SK-N-SH (cell line): ENCODE measurements at regions not wholly inside any gene's neighbourhood (a gene's known extent, or its start where the extent isn't known, plus 50 kb on each side); places are given as distances from the start of the nearest gene placed in this dataset.

Experiments used
- CTCF ChIA-PET: fragments of 300-600, 350-600 bp; formaldehyde crosslinking; extraction: SDS; loops from one replicate; lab custom pipeline; 2021; lab: Yijun Ruan, JAX
- POLR2A ChIA-PET: fragments of 350-600 bp; sonication (Branson Sonifier 250); formaldehyde crosslinking; extraction: SDS; loops from one replicate; lab custom pipeline; 2020; ENCODE audit warnings: antibody characterized with exemption, inconsistent platforms; lab: Yijun Ruan, JAX
- DNase-seq: peaks from one replicate; pipeline ENCODE4 v3.0.0; 2012
- H2AFZ ChIP-seq: fragments of 200-600 bp; sonication (generic); 2 replicates; pipeline ENCODE4 v1.8.1; 2016; ENCODE audit warnings: antibody characterized with exemption, mild to moderate bottlenecking, low read depth
- H3F3A ChIP-seq: fragments of 200-600 bp; sonication (generic); replicated peaks from 2 replicates; pipeline ENCODE3; 2016; ENCODE audit warnings: antibody characterized with exemption, mild to moderate bottlenecking; ENCODE audit not compliant: insufficient read depth
- H3K27ac ChIP-seq, 2 experiments: fragments of 200-500 bp in 1 of 2; fragments of 200-600 bp in 1 of 2; sonication (Bioruptor generic) in 1 of 2; sonication (generic), shearing (Covaris generic) in 1 of 2; 2 replicates each; pipeline versions ENCODE4 v1.5.1 to v1.6.1; 2014 to 2016; ENCODE audit warnings: low read depth in 2 of 2, inconsistent platforms in 1 of 2, low read length in 1 of 2, mild to moderate bottlenecking in 1 of 2, mixed read lengths in 1 of 2
- H3K27me3 ChIP-seq: fragments of 200-600 bp; sonication (generic), shearing (Covaris generic); 2 replicates; pipeline ENCODE4 v1.6.1; 2016; ENCODE audit warnings: mixed run types; ENCODE audit not compliant: insufficient read depth
- H3K36me3 ChIP-seq, 2 experiments: fragments of 200-500 bp in 1 of 2; fragments of 200-600 bp in 1 of 2; sonication (Bioruptor generic) in 1 of 2; sonication (generic) in 1 of 2; replicated peaks in 1 of 2; 2 replicates each; pipeline versions ENCODE3 to v1.5.1; 2014 to 2016; ENCODE audit warnings: low read length in 1 of 2, mild to moderate bottlenecking in 1 of 2; ENCODE audit not compliant: insufficient read depth in 2 of 2, control insufficient read depth in 1 of 2
- H3K4me1 ChIP-seq, 2 experiments: fragments of 200-500 bp in 1 of 2; fragments of 200-600 bp in 1 of 2; sonication (Bioruptor generic) in 1 of 2; sonication (generic), shearing (Covaris generic) in 1 of 2; 2 replicates each; pipeline versions ENCODE4 v1.5.1 to v1.6.1; 2014 to 2016; ENCODE audit warnings: low read depth in 1 of 2, low read length in 1 of 2, mixed run types in 1 of 2; ENCODE audit not compliant: insufficient read depth in 2 of 2, control insufficient read depth in 1 of 2
- H3K4me2 ChIP-seq: fragments of 200-600 bp; sonication (generic), shearing (Covaris generic); 2 replicates; pipeline ENCODE4 v1.6.1; 2017; ENCODE audit warnings: mixed run types
- H3K4me3 ChIP-seq, 2 experiments: fragments of 200-500 bp in 1 of 2; fragments of 200-600 bp in 1 of 2; sonication (Bioruptor generic) in 1 of 2; sonication (generic), shearing (Covaris generic) in 1 of 2; 2 replicates each; pipeline versions ENCODE4 v1.5.1 to v1.8.1; 2014 to 2016; ENCODE audit warnings: low read depth in 2 of 2, inconsistent platforms in 1 of 2, low read length in 1 of 2, mild to moderate bottlenecking in 1 of 2, mixed read lengths in 1 of 2, moderate library complexity in 1 of 2
- H3K79me2 ChIP-seq: fragments of 200-600 bp; sonication (generic); 2 replicates; pipeline ENCODE4 v1.8.1; 2017; ENCODE audit warnings: mild to moderate bottlenecking; ENCODE audit not compliant: insufficient read depth
- H3K9ac ChIP-seq: fragments of 200-600 bp; sonication (generic); 2 replicates; pipeline ENCODE4 v1.6.1; 2017; ENCODE audit warnings: mixed run types
- H3K9me2 ChIP-seq: fragments of 200-600 bp; sonication (generic); 2 replicates; pipeline ENCODE4 v1.6.1; 2017; ENCODE audit warnings: mixed run types
- H3K9me3 ChIP-seq: fragments of 200-600 bp; sonication (generic); 2 replicates; pipeline ENCODE4 v1.6.1; 2017; ENCODE audit warnings: mixed run types, mild to moderate bottlenecking, moderate library complexity
- H4K20me1 ChIP-seq: fragments of 200-600 bp; sonication (generic); 2 replicates; pipeline ENCODE4 v1.6.1; 2017; ENCODE audit warnings: mild to moderate bottlenecking, mixed run types; ENCODE audit not compliant: insufficient read depth
- CTCF ChIP-seq: fragments of 200-600 bp; sonication (generic); IDR thresholded peaks from 2 replicates; pipeline ENCODE4 v1.6.1; 2017; ENCODE audit warnings: antibody characterized with exemption, mild to moderate bottlenecking, moderate library complexity
- EZH2phosphoT487 ChIP-seq: fragments of 200-600 bp; sonication (generic); IDR thresholded peaks from 2 replicates; pipeline ENCODE4 v1.6.1; 2017; ENCODE audit warnings: low read depth, mixed run types, mild to moderate bottlenecking, antibody characterized with exemption, moderate library complexity, borderline replicate concordance
- FOXM1 ChIP-seq: IDR thresholded peaks from 2 replicates; pipeline ENCODE4 v1.4.0; 2012; ENCODE audit warnings: low read depth, mild to moderate bottlenecking
- GABPA ChIP-seq: IDR thresholded peaks from 2 replicates; pipeline ENCODE4 v1.4.0; 2012; ENCODE audit warnings: low read depth, mild to moderate bottlenecking
- IRF3 ChIP-seq: fragments of 150-350 bp; IDR thresholded peaks from 2 replicates; pipeline ENCODE4 v1.6.1; 2016; ENCODE audit warnings: mild to moderate bottlenecking, low read depth, low read length
- MAX ChIP-seq: IDR thresholded peaks from 2 replicates; pipeline ENCODE4 v1.4.0; 2012; ENCODE audit warnings: low read depth
- MXI1 ChIP-seq: IDR thresholded peaks from 2 replicates; pipeline ENCODE4 v1.6.1; 2012; ENCODE audit warnings: mild to moderate bottlenecking, low read depth, low read length, improper control_type of control experiment
- NFIC ChIP-seq: IDR thresholded peaks from 2 replicates; pipeline ENCODE4 v1.4.0; 2012; ENCODE audit warnings: borderline replicate concordance
- NRF1 ChIP-seq: IDR thresholded peaks from 2 replicates; pipeline ENCODE4 v1.6.1; 2012; ENCODE audit warnings: low read depth, mild to moderate bottlenecking, low read length
- POLR2AphosphoS5 ChIP-seq: IDR thresholded peaks from 2 replicates; pipeline ENCODE4 v1.6.1; 2012; ENCODE audit warnings: low read depth, low read length
- RAD21 ChIP-seq: IDR thresholded peaks from 2 replicates; pipeline ENCODE4 v1.6.1; 2012; ENCODE audit warnings: mild to moderate bottlenecking, low read length
- TAF1 ChIP-seq: IDR thresholded peaks from 2 replicates; pipeline ENCODE4 v1.6.1; 2012; ENCODE audit warnings: low read depth, mild to moderate bottlenecking, low read length, moderate library complexity, borderline replicate concordance
- WGBS: methylation state at CpG from one replicate; pipeline ENCODE4 v1.1.6; 2017; ENCODE audit warnings: low lambda C conversion rate; 5-methylcytosine and 5-hydroxymethylcytosine counted together

GRCh38 chr13:89955773-89956172 is 1391.7 kb upstream of the MIR17HG start:
- no peak overlapping the region for H2AFZ ChIP-seq
- POLR2A ChIA-PET = no interaction called here
- no peaks in the 10 kb centered on the region for H3K9me3 ChIP-seq
- 72% methylated on average over 1 of the region's 1 CpG for WGBS
- no peaks in the 10 kb centered on the region for H3K79me2 ChIP-seq
- no peak for DNase-seq
- TF ChIP-seq GABPA (no peak), RAD21 (no peak), CTCF (no peak), MAX (no peak), FOXM1 (no peak)
- H3K27ac ChIP-seq = no peak overlapping the region
- no peak overlapping the region for H3K4me2 ChIP-seq
- H3K9ac ChIP-seq = no peak overlapping the region
- CTCF ChIA-PET = no interaction called here
- no peaks in the 10 kb centered on the region for H3F3A ChIP-seq
- no peak overlapping the region for H3K4me3 ChIP-seq
- H3K4me1 ChIP-seq = no peaks in the 10 kb centered on the region
- no peaks in the 10 kb centered on the region for H3K36me3 ChIP-seq
- no peaks in the 10 kb centered on the region for H3K27me3 ChIP-seq
- no peaks in the 10 kb centered on the region for H3K9me2 ChIP-seq
- H4K20me1 ChIP-seq = no peaks in the 10 kb centered on the region

- no peaks in the 10 kb centered on the region for H4K20me1 ChIP-seq
- no peaks in the 10 kb centered on the region for H3K9me2 ChIP-seq
- H3K27me3 ChIP-seq = no peaks in the 10 kb centered on the region
- no peaks in the 10 kb centered on the region for H3K36me3 ChIP-seq
- H3F3A ChIP-seq = no peaks in the 10 kb centered on the region
- no peaks in the 10 kb centered on the region for H3K79me2 ChIP-seq
- H3K27ac ChIP-seq = no peak overlapping the region
- H3K4me3 ChIP-seq = no peak overlapping the region
- CTCF ChIA-PET = no interaction called here
- no peaks in the 10 kb centered on the region; a peak in 2 of 4 replicates for H3K4me1 ChIP-seq
- H3K9me3 ChIP-seq = no peaks in the 10 kb centered on the region
- WGBS = 34% methylated on average over 2 of the region's 2 CpGs
- H3K9ac ChIP-seq = no peak overlapping the region
- TF ChIP-seq EZH2phosphoT487 (no peak), MXI1 (no peak), POLR2AphosphoS5 (no peak), NRF1 (no peak), NFIC (no peak), FOXM1 (no peak), IRF3 (no peak), CTCF (no peak), TAF1 (no peak)
- POLR2A ChIA-PET = no interaction called here
- no peak for DNase-seq
- no peak overlapping the region for H3K4me2 ChIP-seq
- H2AFZ ChIP-seq = no peak overlapping the region
Measured at GRCh38 chr13:89959074-89959473, 1388.4 kb upstream of the MIR17HG start.
